ENCODE measurements at regions not wholly inside any gene's neighbourhood (a gene's known extent, or its start where the extent isn't known, plus 50 kb on each side); places are given as distances from the start of the nearest gene placed in this dataset.

- no peak for DNase-seq (ENCODE audit: low read depth)
- no peak overlapping the region for H3K4me3 ChIP-seq (ENCODE audit: control insufficient read depth, low read depth, low read length)
- TF ChIP-seq, protein P1, sequence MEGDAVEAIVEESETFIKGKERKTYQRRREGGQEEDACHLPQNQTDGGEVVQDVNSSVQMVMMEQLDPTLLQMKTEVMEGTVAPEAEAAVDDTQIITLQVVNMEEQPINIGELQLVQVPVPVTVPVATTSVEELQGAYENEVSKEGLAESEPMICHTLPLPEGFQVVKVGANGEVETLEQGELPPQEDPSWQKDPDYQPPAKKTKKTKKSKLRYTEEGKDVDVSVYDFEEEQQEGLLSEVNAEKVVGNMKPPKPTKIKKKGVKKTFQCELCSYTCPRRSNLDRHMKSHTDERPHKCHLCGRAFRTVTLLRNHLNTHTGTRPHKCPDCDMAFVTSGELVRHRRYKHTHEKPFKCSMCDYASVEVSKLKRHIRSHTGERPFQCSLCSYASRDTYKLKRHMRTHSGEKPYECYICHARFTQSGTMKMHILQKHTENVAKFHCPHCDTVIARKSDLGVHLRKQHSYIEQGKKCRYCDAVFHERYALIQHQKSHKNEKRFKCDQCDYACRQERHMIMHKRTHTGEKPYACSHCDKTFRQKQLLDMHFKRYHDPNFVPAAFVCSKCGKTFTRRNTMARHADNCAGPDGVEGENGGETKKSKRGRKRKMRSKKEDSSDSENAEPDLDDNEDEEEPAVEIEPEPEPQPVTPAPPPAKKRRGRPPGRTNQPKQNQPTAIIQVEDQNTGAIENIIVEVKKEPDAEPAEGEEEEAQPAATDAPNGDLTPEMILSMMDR (conservative IDR thresholded peaks at IDR 0.05; ENCODE audit: control insufficient read depth, insufficient read depth, low read depth, low read length) = no peak
Observed at GRCh38 chrX:97858592-97858991, 974.9 kb downstream of the RPA4 start.

- no peak for DNase-seq (ENCODE audit: low read depth)
- TF ChIP-seq, protein P1 (conservative IDR thresholded peaks at IDR 0.05; ENCODE audit: control insufficient read depth, insufficient read depth, low read depth, low read length) = no peak
- H3K4me3 ChIP-seq (ENCODE audit: control insufficient read depth, low read depth, low read length) = no peak overlapping the region
Observed at GRCh38 chrX:97860226-97860625, 976.5 kb downstream of the RPA4 start.

GRCh38 chrX:97863261-97863660 lies 979.6 kb downstream of the RPA4 start:
- TF ChIP-seq, protein P1 (conservative IDR thresholded peaks at IDR 0.05; ENCODE audit: control insufficient read depth, insufficient read depth, low read depth, low read length) = no peak
- H3K4me3 ChIP-seq (ENCODE audit: control insufficient read depth, low read depth, low read length) = no peak overlapping the region
- DNase-seq (ENCODE audit: low read depth) = no peak

DNA sequence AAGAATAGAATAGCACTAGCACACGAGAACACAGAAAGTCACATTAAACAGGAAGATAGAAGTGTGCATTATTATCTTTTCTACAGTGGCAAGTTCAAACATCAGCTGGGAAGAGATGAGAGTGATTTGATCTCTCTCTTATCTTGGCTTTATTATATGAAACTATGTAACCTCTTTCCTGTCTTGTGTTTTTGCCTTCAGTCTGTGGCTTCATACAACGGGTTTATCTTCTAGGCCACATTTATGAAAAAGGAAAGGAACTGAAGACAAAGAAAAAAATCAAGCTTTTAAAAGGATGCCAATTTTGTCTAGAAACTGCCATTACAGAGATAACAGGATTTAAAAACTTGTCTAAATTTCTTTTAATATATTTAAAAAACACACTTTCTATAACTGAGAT lies 983.6 kb downstream of the RPA4 start:
- no peak for DNase-seq (ENCODE audit: low read depth)
- no peak overlapping the region for H3K4me3 ChIP-seq (ENCODE audit: control insufficient read depth, low read depth, low read length)
- TF ChIP-seq, protein P1 (conservative IDR thresholded peaks at IDR 0.05; ENCODE audit: control insufficient read depth, insufficient read depth, low read depth, low read length) = no peak

DNA sequence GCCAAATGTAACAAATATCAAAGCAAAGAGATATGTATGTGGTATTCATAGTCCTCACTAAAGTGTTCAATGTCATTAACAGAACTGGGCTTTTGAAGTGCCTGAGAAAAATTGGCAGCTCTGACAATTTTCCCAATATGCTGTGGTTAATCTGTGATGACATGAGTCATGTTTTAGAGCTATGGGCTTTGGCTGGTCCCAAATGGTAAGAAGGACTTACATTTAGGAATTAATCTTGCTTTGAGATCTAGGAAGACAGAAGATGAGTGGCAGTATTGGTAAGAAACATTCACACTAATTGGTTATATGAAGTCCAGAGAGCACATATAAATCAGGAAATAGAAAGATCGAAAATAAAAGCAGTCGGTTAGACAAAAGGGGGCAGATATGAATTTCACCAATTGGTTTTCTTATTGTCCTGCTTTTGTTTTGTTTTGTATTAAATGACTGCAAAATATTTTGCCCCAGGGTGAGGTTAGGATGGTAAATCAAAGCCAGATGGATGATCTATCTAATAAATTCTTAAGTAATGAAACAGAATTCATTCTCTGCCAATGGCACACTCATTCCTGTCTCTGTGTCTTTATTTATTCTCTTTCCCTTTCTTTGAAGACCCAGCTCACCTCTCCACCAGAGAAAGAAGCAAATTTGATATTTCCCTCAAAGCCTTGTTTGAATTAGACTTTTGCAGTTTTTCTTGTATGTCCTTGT lies 993.1 kb downstream of the RPA4 start:
- peak; percentile 47 for DNase-seq (ENCODE audit: low read depth)
- TF ChIP-seq, protein P1 (conservative IDR thresholded peaks at IDR 0.05; ENCODE audit: control insufficient read depth, insufficient read depth, low read depth, low read length) = no peak
- no peak overlapping the region for H3K4me3 ChIP-seq (ENCODE audit: control insufficient read depth, low read depth, low read length)

DNA sequence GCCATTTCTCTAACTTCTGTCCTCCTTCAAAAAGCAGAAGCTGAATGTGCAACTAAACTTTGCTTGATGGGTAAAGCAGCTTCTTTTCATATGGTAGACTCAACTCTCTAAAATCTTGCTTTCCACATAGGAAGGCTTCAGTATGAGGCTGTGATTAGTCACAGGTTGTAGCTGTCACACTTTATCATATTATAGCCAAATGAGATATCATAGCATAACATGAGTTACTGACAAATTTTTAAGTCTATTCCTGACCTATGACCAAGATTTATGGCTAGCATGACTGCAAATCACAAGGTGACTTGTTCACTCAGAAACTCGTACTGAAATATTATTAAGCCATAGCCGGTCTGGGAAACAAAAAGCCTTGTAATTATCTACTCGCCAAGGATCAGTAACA lies 998.6 kb downstream of the RPA4 start:
- DNase-seq (ENCODE audit: low read depth) = peak; percentile 42
- TF ChIP-seq, protein P1 (conservative IDR thresholded peaks at IDR 0.05; ENCODE audit: control insufficient read depth, insufficient read depth, low read depth, low read length) = no peak
- H3K4me3 ChIP-seq (ENCODE audit: control insufficient read depth, low read depth, low read length) = no peak overlapping the region
